Small intestine (tissue), 7 donors: ENCODE measurements at regions not wholly inside any gene's neighbourhood (a gene's known extent, or its start where the extent isn't known, plus 50 kb on each side); places are given as distances from the start of the nearest gene placed in this dataset.

Experiments
- DNase-seq, 2 donors: peaks; one replicate each; pipeline versions ENCODE4 v3.0.0 to v3.0.0-alpha.2; 2013
- FAIRE-seq: peaks from 2 replicates; lab custom pipeline; 2012; peaks lifted over from hg19 to GRCh38; lab: Jason Lieb, UNC
- H3K27ac ChIP-seq, 3 donors: one replicate each; pipeline ENCODE4 v1.5.1; 2013; ENCODE audit warnings: low read length in 2 of 3, mild to moderate bottlenecking in 2 of 3, control low read depth in 1 of 3, inconsistent platforms in 1 of 3, low read depth in 1 of 3, moderate library complexity in 1 of 3
- H3K27me3 ChIP-seq, 3 donors: one replicate each; pipeline ENCODE4 v1.6.1; 2013; ENCODE audit warnings: low read length in 3 of 3, inconsistent platforms in 1 of 3; ENCODE audit not compliant: control insufficient read depth in 3 of 3, insufficient read depth in 3 of 3
- H3K36me3 ChIP-seq, 3 donors: one replicate each; pipeline ENCODE4 v1.6.1; 2013; ENCODE audit warnings: low read length in 3 of 3, inconsistent platforms in 1 of 3, low read depth in 1 of 3, mild to moderate bottlenecking in 1 of 3, moderate library complexity in 1 of 3; ENCODE audit not compliant: control insufficient read depth in 3 of 3, insufficient read depth in 2 of 3
- H3K4me1 ChIP-seq, 3 donors: one replicate each; pipeline ENCODE4 v1.6.1; 2013; ENCODE audit warnings: low read length in 2 of 3, inconsistent platforms in 1 of 3, low read depth in 1 of 3, mild to moderate bottlenecking in 1 of 3, moderate library complexity in 1 of 3; ENCODE audit not compliant: control insufficient read depth in 3 of 3, insufficient read depth in 2 of 3
- H3K4me3 ChIP-seq, 3 donors: one replicate each; pipeline ENCODE4 v1.5.1; 2013; ENCODE audit warnings: low read length in 3 of 3, control low read depth in 1 of 3, inconsistent platforms in 1 of 3, low read depth in 1 of 3, mild to moderate bottlenecking in 1 of 3, moderate library complexity in 1 of 3
- H3K9me3 ChIP-seq, 2 donors: one replicate each; pipeline ENCODE4 v1.6.1; 2013; ENCODE audit warnings: low read depth in 1 of 2, low read length in 1 of 2; ENCODE audit not compliant: control insufficient read depth in 2 of 2, insufficient read depth in 1 of 2
- WGBS, 3 donors: extraction: QIAGEN DNeasy Blood & Tissue Kit; methylation state at CpG; one replicate each; pipeline ENCODE4 v1.1.7; 2013; 5-methylcytosine and 5-hydroxymethylcytosine counted together
- donor health status: healthy with polysubstance abuse.
- donor health status: control.
- donor health status: control.
- donor health status: Bipolar disorder and iron deficiency.
- donor health status: healthy.

- H3K4me3 ChIP-seq, result no peak overlapping the region
- no peaks in the 10 kb centered on the region for H3K36me3 ChIP-seq
- H3K27ac ChIP-seq, result no peak overlapping the region
- 69 to 77% (median 74%) methylated on average over 15 of the region's 15 CpGs for WGBS, 3 donors
- no peak for DNase-seq
- no peaks in the 10 kb centered on the region for H3K27me3 ChIP-seq
- no peak for FAIRE-seq
- H3K9me3 ChIP-seq, result no peaks in the 10 kb centered on the region
- H3K4me1 ChIP-seq, result no peaks in the 10 kb centered on the region
Observed at GRCh38 chr22:44399906-44400762, 87.4 kb upstream of the SHISAL1 start.

DNA sequence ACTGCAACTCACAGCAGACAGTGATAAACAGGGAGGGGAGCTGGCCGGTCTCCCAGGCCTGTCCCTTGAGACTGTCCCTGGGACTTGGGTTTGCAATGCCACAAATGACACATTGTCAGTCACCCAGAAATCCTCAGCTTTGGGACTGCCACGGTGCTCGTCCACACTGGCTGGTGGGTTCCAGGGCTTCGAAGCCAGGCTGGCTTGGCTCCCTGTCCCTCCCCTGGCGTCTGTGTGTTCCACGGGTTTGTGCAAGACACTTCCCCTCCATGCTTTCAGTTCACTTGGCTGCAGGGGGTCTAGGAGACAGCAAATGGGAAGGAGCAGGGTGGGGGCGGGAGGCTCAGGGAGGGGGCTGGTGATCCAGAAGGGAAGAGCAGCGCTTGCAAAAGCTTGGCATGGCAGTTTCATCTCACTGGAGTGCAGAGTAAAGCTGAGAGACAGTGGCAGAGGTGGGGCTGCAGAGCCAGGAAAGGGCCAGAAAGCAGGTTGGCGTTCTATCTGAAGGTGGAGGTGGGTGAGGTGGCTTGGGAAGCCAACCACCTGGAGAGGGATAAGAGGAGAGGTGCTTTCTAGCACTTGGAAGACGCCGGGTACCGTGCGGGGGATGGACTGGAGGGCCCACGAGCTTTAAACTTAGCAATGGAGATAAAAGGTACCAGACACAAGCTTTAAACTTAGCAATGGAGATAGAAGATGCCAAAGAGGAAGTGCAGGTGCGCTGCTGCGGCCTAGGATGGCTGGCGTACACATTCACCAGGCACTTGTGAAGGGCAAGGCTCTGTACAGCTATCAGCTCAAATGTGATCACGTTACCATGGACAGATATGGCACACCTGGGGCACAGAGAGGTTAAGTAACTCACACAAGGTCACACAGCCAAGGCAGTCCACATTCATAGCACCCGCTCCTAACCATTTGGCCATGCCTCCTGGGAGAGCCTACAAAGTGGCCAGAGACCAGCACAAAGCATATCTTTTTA is 86.4 kb upstream of the SHISAL1 start:
- Histone ChIP-seq H3K36me3 (no peaks in the 10 kb centered on the region), H3K4me3 (no peak overlapping the region)
- 63 to 76% (median 76%) methylated on average over 19 of the region's 19 CpGs for WGBS, 3 donors

GRCh38 chr22:44396727-44397722 is 84.3 kb upstream of the SHISAL1 start:
- no peak for DNase-seq
- Histone ChIP-seq H3K27ac (no peak overlapping the region), H3K9me3 (no peaks in the 10 kb centered on the region), H3K4me1 (no peaks in the 10 kb centered on the region), H3K36me3 (no peaks in the 10 kb centered on the region), H3K27me3 (no peaks in the 10 kb centered on the region), H3K4me3 (no peak overlapping the region)
- WGBS, 3 donors, result 72 to 82% (median 75%) methylated on average over 16 of the region's 16 CpGs
- FAIRE-seq, result no peak

More for the DNA sequence above, 86.4 kb upstream of the SHISAL1 start:
- no peak overlapping the region for H3K27ac ChIP-seq
- H3K9me3 ChIP-seq, result no peaks in the 10 kb centered on the region
- H3K4me1 ChIP-seq, result no peaks in the 10 kb centered on the region
- DNase-seq (no peak), FAIRE-seq (no peak)
- no peaks in the 10 kb centered on the region for H3K27me3 ChIP-seq

DNA sequence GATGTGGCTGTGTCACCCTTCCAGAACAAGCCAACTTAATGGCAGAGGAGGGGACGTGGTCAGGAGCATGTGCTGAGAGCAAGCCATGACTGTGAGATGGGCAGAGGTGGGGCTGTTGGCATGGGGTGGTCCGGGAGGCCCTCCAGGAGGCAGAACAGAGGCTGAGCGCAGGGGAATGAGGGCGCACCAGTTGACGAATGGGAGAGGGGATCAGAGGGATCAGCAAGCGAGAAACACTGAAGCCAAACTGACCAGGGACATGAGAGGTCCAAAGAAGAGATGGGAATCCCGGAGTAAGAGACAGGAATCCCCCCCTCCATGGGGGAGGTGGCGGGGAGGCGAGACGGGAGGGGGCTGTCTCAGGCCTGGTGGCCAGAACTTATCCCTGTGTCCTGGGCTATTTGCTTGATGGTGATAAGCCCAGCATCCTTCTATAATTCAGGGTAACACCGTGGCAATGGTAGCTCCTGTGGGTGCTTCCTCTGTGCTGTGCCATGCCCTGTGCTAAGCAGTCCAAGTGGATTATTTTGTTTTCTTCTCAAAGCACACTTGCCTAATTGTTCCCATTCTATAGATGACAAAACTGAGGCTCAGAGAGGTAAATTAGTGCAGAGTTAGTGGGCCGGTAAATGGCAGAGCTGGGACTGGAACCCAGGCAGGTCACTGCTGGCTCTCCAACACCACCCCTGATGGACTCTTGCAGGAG is 83.4 kb upstream of the SHISAL1 start:
- Histone ChIP-seq H3K27ac (no peak overlapping the region), H3K4me1 (no peaks in the 10 kb centered on the region), H3K36me3 (no peaks in the 10 kb centered on the region), H3K9me3 (no peaks in the 10 kb centered on the region), H3K4me3 (no peak overlapping the region), H3K27me3 (no peaks in the 10 kb centered on the region)
- DNase-seq, result no peak
- WGBS, 3 donors, result 79 to 83% (median 79%) methylated on average over 12 of the region's 12 CpGs
- FAIRE-seq, result no peak

DNA sequence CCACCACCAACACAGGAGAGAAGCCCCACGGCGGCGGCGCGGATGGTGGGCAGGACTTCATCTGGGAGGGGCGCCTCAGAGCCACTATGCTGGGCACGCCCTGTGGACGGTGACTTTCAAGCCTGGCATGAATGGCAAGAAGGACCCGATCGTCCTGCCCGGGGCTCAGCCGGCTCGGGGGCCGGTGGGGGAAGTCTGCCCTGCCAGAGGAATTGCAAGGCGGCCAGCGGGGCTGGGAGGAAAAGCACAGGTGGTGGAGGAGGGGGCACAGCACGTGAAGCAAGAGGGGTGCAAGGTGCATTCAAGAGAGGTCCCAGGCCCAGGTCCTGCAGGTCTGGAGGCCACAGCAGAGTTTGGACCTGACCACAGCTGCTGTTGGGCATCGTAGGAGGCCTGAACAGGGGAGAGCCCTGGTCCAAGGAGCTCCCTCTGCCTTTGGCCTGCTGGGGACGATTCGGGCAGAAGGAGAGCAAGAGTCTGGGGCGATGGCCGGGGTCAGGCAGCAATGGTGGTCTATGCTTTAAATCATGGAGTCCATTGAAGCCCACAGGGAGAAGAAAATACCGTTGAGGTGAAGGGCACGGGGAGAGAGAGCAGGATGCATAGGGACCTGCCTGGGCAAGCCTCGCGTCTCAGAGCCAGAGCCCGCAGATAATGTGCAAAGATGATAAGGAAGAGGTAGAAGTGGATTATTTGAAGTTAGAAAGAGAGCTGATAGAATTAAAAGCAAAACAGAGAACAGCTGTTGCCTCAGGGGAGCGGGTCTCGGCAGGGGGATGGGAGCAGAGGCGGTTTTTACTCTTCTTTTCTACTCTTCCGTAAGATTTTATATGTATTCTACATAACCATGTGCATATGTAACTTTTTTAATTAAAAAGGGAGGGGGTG is 82.6 kb upstream of the SHISAL1 start:
- 83 to 89% (median 85%) methylated on average over 30 to 31 of the region's 31 CpGs for WGBS, 3 donors
- DNase-seq (no peak), FAIRE-seq (no peak)

GRCh38 chr22:44394246-44395117 is 81.7 kb upstream of the SHISAL1 start:
- FAIRE-seq (no peak), DNase-seq (no peak)
- Histone ChIP-seq H3K4me1 (no peaks in the 10 kb centered on the region), H3K27me3 (no peaks in the 10 kb centered on the region), H3K4me3 (no peak overlapping the region), H3K9me3 (no peaks in the 10 kb centered on the region), H3K27ac (no peak overlapping the region), H3K36me3 (no peaks in the 10 kb centered on the region)
- 82 to 90% (median 84%) methylated on average over 22 of the region's 22 CpGs for WGBS, 3 donors

More for the DNA sequence above, 82.6 kb upstream of the SHISAL1 start:
- no peak overlapping the region for H3K27ac ChIP-seq
- H3K36me3 ChIP-seq, result no peaks in the 10 kb centered on the region
- no peak overlapping the region for H3K4me3 ChIP-seq
- no peaks in the 10 kb centered on the region for H3K27me3 ChIP-seq
- H3K4me1 ChIP-seq, result no peaks in the 10 kb centered on the region
- no peaks in the 10 kb centered on the region for H3K9me3 ChIP-seq
